GM12865 (cell line): ENCODE measurements at regions not wholly inside any gene's neighbourhood (a gene's known extent, or its start where the extent isn't known, plus 50 kb on each side); places are given as distances from the start of the nearest gene placed in this dataset.

ENCODE experiments used
- DNase-seq: peaks from one replicate; pipeline ENCODE4 v3.0.0; 2010; ENCODE audit warnings: low read depth
- H3K4me3 ChIP-seq: 2 replicates; pipeline ENCODE4 v1.5.1; 2011; ENCODE audit warnings: mild to moderate bottlenecking, low read depth, low read length, control low read depth
- TF ChIP-seq, protein P1 (sequence below): IDR thresholded peaks from 2 replicates; pipeline ENCODE4 v1.5.1; 2011; ENCODE audit warnings: low read length, control low read depth, low read depth, inconsistent platforms; ENCODE audit not compliant: insufficient read depth; ENCODE audit errors: missing control alignments

DNA sequence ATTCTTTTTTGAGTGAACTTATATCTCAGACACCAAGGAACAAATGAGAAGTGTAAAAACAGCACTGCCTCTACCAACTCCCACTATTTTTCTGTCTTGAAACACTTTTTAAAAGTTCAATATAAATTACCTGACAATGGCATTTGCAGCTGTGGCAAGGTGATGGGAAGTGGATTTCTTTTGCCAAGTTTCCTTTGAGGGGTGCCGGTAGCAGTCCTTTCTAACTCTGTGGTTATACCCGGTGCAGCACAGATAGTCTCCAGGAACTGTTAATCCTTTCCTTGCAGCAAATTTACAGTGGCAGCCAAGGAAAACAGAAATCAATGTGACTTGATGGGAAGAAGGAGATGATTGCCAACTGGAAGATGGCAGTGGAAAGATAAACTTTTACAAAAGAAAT is 243.7 kb downstream of the BCAT1 start:
- TF ChIP-seq, protein P1, sequence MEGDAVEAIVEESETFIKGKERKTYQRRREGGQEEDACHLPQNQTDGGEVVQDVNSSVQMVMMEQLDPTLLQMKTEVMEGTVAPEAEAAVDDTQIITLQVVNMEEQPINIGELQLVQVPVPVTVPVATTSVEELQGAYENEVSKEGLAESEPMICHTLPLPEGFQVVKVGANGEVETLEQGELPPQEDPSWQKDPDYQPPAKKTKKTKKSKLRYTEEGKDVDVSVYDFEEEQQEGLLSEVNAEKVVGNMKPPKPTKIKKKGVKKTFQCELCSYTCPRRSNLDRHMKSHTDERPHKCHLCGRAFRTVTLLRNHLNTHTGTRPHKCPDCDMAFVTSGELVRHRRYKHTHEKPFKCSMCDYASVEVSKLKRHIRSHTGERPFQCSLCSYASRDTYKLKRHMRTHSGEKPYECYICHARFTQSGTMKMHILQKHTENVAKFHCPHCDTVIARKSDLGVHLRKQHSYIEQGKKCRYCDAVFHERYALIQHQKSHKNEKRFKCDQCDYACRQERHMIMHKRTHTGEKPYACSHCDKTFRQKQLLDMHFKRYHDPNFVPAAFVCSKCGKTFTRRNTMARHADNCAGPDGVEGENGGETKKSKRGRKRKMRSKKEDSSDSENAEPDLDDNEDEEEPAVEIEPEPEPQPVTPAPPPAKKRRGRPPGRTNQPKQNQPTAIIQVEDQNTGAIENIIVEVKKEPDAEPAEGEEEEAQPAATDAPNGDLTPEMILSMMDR = no peak

DNA sequence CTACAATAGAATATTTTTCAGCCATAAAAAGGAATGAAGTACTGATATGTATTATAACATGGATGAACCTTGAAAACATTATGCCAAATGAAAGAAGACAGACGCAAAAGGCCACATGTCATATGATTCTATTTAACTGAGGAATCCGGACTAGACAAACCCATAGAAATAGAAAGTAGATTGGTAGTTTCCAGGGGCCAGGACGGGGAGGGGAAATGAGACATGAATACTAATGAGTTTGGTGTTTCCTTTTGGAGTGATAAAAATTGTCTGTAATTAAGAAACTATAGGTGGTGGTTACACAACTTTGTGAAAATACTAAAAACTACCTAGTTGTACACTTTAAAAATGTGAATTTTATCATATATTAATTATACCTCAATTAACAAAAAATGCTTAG is 247.6 kb downstream of the BCAT1 start:
- no peak for DNase-seq
- H3K4me3 ChIP-seq = no peak overlapping the region
- TF ChIP-seq, protein P1 = no peak

More for the DNA sequence above, 243.7 kb downstream of the BCAT1 start:
- H3K4me3 ChIP-seq = no peak overlapping the region
- DNase-seq = no peak

DNA sequence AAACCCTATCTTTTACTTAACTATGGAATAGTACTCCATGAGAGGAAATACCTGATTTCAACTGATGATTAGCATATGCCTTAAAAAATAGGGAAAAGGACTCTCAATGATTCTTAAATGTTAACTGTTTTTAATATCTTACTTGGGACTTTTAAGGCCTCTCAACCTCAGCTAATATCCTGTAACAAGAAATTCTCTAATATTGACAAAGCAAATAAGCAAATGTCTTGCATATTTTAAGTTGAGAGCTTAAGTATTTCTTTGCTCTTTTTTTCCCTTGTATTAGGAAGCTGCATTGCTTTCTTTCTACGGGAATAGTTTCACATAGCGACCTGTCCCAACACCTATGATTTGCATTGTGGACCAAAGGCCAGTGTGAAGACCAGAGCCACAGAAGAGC is 249.9 kb downstream of the BCAT1 start:
- no peak overlapping the region for H3K4me3 ChIP-seq
- TF ChIP-seq, protein P1 = no peak
- DNase-seq = no peak

DNA sequence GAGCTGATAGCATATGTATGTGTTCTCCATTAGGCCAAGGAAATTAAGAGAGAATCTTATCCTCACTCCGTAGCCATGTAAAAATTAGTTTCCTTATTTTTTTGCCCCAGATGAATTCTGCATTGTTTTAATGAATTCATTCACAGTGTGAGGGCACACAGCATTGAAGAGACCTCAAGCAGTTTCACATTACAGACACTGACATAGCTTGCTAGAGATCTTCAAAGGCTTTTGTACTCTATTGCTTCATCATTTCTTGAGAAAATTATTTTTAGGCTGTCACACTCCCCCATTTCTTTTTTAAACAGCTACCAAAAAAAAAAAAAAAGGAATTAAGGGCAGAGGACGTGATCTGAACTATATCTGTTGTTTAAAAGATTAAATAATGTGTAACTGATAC is 251.1 kb downstream of the BCAT1 start:
- DNase-seq = no peak
- H3K4me3 ChIP-seq = no peak overlapping the region
- TF ChIP-seq, protein P1 = no peak

DNA sequence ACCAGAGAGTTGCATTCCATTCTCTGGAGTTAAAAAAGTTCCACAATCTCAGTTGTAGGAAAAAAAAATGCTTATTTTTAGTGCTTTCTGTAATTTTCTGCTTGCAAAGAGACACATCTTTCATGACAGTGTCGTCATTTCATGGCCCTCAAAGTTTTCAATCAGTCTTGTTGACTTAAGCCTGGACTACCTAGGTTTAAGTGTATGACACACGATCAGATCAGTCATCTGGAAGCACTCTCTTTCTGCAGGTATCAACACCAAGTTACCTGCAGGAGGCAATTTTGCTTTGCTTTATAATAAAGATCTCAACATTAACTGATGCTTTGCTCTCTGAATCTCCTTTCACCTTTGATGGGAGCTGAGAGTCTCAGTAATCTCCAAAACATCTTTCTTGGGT is 251.6 kb downstream of the BCAT1 start:
- no peak for DNase-seq
- TF ChIP-seq, protein P1 = no peak
- no peak overlapping the region for H3K4me3 ChIP-seq

DNA sequence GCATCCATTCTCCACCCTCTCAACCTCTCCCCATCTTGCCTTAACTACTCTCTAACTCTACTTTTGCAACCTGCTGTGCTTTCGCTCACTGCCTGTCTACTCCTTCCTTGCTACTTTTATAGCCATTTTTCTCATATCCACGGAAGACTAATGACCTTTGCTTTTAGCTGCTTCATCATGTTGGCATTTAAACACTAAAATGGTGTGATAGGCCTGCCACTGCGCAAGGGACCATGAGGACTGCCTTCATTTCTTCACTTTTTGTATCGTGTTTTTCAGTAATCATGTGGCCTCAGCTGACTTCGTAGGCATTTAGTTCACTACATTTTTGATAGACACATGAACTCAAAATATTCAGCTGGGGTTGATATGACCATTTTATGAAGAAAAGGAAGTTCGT is 252.1 kb downstream of the BCAT1 start:
- no peak overlapping the region for H3K4me3 ChIP-seq
- no peak for DNase-seq
- TF ChIP-seq, protein P1 = no peak

DNA sequence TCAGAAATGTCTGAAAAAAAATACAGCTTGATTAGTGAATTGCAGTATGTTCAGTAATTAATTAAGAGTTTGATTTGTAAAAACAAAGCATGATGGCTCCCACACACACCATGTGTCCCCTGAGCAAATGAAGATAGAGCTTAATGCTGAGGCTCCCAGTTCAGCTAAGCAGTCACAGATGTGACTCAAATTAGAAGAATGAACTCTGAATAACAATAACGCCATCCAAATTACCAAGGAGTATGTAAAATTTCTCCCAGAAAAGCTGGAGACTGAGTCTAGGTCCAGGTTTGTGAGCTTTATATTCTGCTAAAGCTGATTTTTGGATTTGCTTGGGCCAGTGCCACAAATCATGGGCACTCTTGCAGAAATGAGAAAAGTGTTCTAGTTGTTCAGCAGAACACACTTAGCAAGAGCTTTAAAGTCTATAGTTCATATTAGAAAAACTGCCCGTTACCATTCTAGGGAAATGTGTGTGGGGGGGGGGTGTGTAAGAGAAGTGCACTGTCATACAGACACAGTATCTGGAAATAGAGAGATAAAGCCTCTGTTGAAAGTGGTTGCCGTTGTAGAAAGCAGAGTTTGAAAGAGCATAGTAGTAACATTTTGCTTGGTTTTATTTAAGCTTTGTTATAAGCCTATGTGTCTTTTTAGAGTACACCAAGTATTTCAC is 253.1 kb downstream of the BCAT1 start:
- TF ChIP-seq, protein P1 = no peak
- no peak overlapping the region for H3K4me3 ChIP-seq
- no peak for DNase-seq
